ENCODE measurements at regions not wholly inside any gene's neighbourhood (a gene's known extent, or its start where the extent isn't known, plus 50 kb on each side); places are given as distances from the start of the nearest gene placed in this dataset.
"Not testable (repeated sequence)": the region's sequence is repeated elsewhere in the genome, so short reads cannot be mapped to it uniquely, and the experiment has no call there.

DNA sequence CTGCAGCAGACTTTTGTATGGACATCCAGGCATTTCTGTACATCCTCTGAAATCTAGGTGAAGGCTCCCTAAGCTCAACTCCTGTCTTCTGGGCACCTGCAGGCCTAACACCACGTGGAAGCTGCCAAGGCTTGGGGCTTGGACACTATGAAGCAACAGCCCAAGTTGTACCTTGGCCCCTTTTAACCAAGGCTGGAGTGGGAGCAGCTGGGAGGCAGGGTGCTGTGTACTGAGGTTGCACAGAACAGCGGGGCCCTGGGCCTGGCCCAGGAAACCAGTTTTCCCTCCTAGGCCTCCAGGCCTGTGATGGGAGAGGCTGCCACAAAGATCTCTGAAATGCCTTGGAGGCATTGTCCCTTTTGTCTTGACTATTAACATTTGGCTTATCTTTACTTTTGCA, 214.4 kb upstream of the LRIG3 start:
- no peaks in the 10 kb centered on the region for H3K4me1 ChIP-seq (ENCODE audit: control insufficient read depth, insufficient read depth, low read length)
- no peak overlapping the region for H3K4me3 ChIP-seq (ENCODE audit: low read length)
- H3K9ac ChIP-seq (ENCODE audit: low read depth, low read length): no peak overlapping the region

DNA sequence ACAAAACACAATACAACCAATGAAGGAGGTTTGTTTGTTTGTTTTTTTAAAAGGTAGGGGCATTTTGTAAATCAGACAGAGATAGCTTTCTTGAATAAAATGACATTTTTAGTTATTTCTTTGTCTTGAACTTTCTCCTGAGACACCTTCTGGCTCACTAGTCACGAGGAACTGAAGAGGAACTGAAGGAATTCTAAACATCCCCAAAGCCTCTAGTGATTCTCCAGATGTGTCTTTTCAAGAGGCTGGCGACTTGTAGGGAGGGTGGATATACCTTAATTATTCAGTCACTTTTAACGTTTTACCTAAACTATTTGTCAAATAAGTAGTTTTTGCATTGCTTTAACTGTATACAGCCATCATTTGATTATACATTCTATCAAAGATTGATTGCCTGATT, 211.2 kb upstream of the LRIG3 start:
- Histone ChIP-seq H3K4me2 (ENCODE audit: low read length) (no peak overlapping the region), H3K9me3 (replicated peaks; ENCODE audit: low read length) (no peaks in the 10 kb centered on the region), H3K4me1 (ENCODE audit: control insufficient read depth, insufficient read depth, low read length) (no peaks in the 10 kb centered on the region), H3K27me3 (ENCODE audit: control insufficient read depth, insufficient read depth, low read length) (no peaks in the 10 kb centered on the region), H3K36me3 (ENCODE audit: insufficient read depth, low read length) (no peaks in the 10 kb centered on the region), H3K9ac (ENCODE audit: low read depth, low read length) (no peak overlapping the region), H3K4me3 (ENCODE audit: low read length) (no peak overlapping the region)

More for the DNA sequence above, 214.4 kb upstream of the LRIG3 start:
- Histone ChIP-seq H3K9me3 (replicated peaks; ENCODE audit: low read length) (no peaks in the 10 kb centered on the region), H3K4me2 (ENCODE audit: low read length) (no peak overlapping the region), H3K27me3 (ENCODE audit: control insufficient read depth, insufficient read depth, low read length) (no peaks in the 10 kb centered on the region), H3K36me3 (ENCODE audit: insufficient read depth, low read length) (no peaks in the 10 kb centered on the region)

DNA sequence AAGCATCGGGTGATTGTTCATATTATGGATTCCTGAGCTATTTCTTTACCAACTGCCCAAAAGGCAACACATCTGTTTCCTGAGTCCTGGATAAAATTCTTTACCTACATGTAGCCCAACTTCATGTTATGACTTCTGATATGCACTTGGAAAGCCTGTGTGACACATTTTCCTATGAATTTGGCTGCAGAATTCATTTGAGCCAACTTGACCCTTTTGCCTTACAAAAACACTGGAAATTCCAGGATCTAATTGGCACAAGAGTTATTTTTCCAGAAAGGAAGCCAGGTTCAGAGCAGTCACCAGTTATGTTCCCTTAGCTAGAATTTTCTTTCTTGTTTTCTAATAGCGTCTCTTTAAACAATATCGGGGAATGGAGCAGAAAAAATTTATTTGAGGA, 202.5 kb upstream of the LRIG3 start:
- Histone ChIP-seq H3K4me3 (ENCODE audit: low read length) (no peak overlapping the region), H3K4me1 (ENCODE audit: control insufficient read depth, insufficient read depth, low read length) (no peaks in the 10 kb centered on the region), H3K27me3 (ENCODE audit: control insufficient read depth, insufficient read depth, low read length) (no peaks in the 10 kb centered on the region), H3K36me3 (ENCODE audit: insufficient read depth, low read length) (no peaks in the 10 kb centered on the region), H3K9ac (ENCODE audit: low read depth, low read length) (no peak overlapping the region), H3K9me3 (replicated peaks; ENCODE audit: low read length) (no peaks in the 10 kb centered on the region), H3K4me2 (ENCODE audit: low read length) (no peak overlapping the region)

DNA sequence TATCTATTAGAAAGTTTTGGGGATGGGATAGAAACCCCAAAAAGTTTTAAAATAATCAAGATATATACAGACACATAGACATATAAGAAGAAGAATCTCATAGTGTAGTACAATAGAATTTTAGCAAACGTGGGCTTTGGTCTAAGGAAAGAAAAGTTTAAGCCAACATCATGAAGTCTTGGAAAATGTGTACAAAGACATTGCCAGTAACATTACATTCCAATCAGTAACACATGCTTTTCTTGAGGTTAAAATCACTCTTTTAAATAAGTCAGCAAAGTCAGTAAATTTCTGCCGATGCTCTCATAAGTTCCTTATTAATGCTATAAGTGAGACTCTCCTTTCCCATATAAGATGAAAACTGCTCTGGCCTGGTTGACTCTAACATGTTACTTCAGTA, 201.1 kb upstream of the LRIG3 start:
- Histone ChIP-seq H3K36me3 (ENCODE audit: insufficient read depth, low read length) (no peaks in the 10 kb centered on the region), H3K9me3 (replicated peaks; ENCODE audit: low read length) (no peaks in the 10 kb centered on the region), H3K9ac (ENCODE audit: low read depth, low read length) (no peak overlapping the region), H3K4me1 (ENCODE audit: control insufficient read depth, insufficient read depth, low read length) (no peaks in the 10 kb centered on the region), H3K4me2 (ENCODE audit: low read length) (no peak overlapping the region), H3K4me3 (ENCODE audit: low read length) (no peak overlapping the region), H3K27me3 (ENCODE audit: control insufficient read depth, insufficient read depth, low read length) (no peaks in the 10 kb centered on the region)

DNA sequence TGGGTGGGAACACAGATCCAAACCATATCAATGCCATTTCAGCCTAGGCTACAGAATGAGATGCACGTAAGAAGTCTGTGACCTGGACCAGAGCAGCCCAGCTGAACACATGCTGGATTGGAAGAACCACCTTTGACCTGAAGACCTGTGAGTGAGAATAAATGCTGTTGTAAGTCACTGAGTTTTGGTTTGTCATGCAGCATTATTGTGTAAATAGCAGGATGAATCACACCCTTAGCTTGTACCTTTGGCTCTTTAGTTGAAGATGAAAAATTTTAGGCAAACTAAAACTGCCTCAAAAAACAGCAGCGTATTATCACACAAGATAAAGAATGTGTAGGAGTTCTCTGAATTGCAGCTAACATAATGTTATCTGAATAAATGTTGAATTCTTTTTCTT, 199.4 kb upstream of the LRIG3 start:
- H3K9ac ChIP-seq (ENCODE audit: low read depth, low read length): no peak overlapping the region
- no peaks in the 10 kb centered on the region for H3K4me1 ChIP-seq (ENCODE audit: control insufficient read depth, insufficient read depth, low read length)
- no peaks in the 10 kb centered on the region for H3K27me3 ChIP-seq (ENCODE audit: control insufficient read depth, insufficient read depth, low read length)
- no peak overlapping the region for H3K4me3 ChIP-seq (ENCODE audit: low read length)
- H3K9me3 ChIP-seq (replicated peaks; ENCODE audit: low read length): no peaks in the 10 kb centered on the region
- H3K4me2 ChIP-seq (ENCODE audit: low read length): no peak overlapping the region
- no peaks in the 10 kb centered on the region for H3K36me3 ChIP-seq (ENCODE audit: insufficient read depth, low read length)

DNA sequence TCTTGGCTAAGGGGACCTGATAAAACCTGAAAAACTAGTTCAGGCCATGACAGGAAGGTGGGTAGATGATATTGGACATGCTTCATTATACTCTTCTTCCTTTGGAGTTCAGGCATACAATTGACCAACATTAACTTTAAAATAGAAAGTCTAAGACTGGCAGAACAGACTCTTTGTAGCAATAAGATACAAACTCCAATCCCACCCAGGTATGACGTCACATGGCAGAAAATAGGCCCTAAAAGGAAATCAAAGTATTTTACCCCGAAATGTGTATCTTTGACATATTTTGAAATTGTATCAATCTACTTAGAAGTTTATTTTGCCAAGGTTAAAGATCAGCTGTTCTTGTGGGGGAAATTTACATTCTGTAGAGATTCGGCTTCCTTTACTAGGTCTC, 198.1 kb upstream of the LRIG3 start:
- H3K27me3 ChIP-seq (ENCODE audit: control insufficient read depth, insufficient read depth, low read length): no peaks in the 10 kb centered on the region
- no peak overlapping the region for H3K9ac ChIP-seq (ENCODE audit: low read depth, low read length)
- no peak overlapping the region for H3K4me3 ChIP-seq (ENCODE audit: low read length)
- H3K4me2 ChIP-seq (ENCODE audit: low read length): no peak overlapping the region
- no peaks in the 10 kb centered on the region for H3K9me3 ChIP-seq (replicated peaks; ENCODE audit: low read length)
- H3K4me1 ChIP-seq (ENCODE audit: control insufficient read depth, insufficient read depth, low read length): no peaks in the 10 kb centered on the region
- H3K36me3 ChIP-seq (ENCODE audit: insufficient read depth, low read length): no peaks in the 10 kb centered on the region

DNA sequence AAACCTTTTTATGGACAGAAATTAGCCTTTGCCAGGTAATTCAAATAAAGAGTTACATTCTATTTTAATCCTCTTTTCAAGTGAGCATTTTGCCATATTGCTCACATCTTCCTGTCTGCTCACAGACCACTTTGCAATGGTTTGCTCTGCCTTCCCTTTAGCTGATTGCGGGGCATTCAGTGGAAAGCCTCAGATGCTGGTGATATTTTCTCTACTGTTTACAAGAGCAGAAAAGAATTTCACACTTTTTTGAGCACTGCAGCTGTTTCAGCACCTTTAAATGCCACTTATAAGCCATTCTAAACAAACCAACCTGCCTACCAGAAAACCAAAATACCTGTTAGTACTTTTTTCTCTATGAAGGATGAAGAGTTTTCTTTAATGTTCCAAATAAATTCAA, 195.7 kb upstream of the LRIG3 start:
- Histone ChIP-seq H3K9ac (ENCODE audit: low read depth, low read length) (no peak overlapping the region), H3K4me3 (ENCODE audit: low read length) (no peak overlapping the region), H3K27me3 (ENCODE audit: control insufficient read depth, insufficient read depth, low read length) (no peaks in the 10 kb centered on the region), H3K4me1 (ENCODE audit: control insufficient read depth, insufficient read depth, low read length) (no peaks in the 10 kb centered on the region), H3K36me3 (ENCODE audit: insufficient read depth, low read length) (no peaks in the 10 kb centered on the region), H3K4me2 (ENCODE audit: low read length) (no peak overlapping the region), H3K9me3 (replicated peaks; ENCODE audit: low read length) (no peaks in the 10 kb centered on the region)

DNA sequence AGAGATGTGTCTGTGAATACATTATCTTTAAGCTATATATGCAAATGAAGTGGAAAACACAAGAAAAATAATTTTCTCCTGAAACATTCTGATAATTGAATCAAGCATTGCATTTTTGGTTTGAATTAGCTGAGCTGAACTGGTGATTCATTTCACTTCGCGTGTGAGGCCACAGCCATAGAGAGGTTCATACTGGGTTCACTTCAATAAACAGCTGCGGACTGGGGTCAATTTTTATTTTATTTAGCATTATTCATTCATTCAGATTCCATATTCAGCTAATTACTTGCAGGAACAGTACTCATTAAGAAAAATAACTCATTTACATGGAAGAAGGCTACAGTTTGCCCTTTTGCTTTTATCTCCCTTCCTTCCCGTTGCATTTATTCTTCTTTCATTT, 195.2 kb upstream of the LRIG3 start:
- Histone ChIP-seq H3K9ac (ENCODE audit: low read depth, low read length) (no peak overlapping the region), H3K27me3 (ENCODE audit: control insufficient read depth, insufficient read depth, low read length) (no peaks in the 10 kb centered on the region), H3K4me2 (ENCODE audit: low read length) (no peak overlapping the region), H3K4me3 (ENCODE audit: low read length) (no peak overlapping the region), H3K9me3 (replicated peaks; ENCODE audit: low read length) (no peaks in the 10 kb centered on the region), H3K4me1 (ENCODE audit: control insufficient read depth, insufficient read depth, low read length) (no peaks in the 10 kb centered on the region), H3K36me3 (ENCODE audit: insufficient read depth, low read length) (no peaks in the 10 kb centered on the region)

DNA sequence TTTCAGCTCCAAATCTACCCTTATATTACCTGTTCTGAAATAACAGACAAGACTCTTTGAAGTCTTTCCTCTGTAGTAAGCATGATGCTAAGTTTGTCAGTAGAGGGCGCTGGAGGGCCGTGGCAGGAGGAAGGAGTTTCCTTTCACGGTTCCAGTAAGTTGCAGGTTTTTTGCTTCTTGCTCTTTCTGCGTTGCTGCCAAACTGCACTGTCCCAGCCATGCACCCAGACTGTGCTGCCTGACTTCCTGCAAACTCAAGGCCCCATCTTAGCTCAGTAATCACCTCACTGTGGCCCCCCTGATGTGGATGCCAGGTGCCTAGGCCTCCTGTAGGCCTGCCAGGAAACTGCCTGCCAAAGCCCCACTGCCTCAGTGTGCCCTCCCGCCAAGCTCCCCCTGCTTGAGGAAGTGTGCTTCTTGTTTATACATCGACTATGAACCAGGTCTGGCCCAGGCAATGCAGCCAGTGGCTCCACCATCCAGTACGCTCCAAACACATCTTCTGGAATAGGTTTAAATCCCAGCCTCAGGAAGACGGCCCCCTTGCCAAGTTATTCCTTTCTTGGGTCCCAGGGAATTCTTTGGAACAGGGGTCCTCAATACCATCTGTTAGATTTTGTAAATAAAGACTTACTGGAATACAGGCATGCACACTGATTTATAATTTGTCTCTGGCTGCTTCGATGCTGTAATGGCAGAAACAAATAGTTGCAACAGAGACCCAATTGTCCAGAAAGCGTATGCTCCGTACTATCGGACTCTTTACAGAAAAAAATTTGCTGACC, 193.7 kb upstream of the LRIG3 start:
- H3K9ac ChIP-seq (ENCODE audit: low read depth, low read length): no peak overlapping the region
- no peaks in the 10 kb centered on the region for H3K9me3 ChIP-seq (replicated peaks; ENCODE audit: low read length)
- no peak overlapping the region for H3K4me2 ChIP-seq (ENCODE audit: low read length)

DNA sequence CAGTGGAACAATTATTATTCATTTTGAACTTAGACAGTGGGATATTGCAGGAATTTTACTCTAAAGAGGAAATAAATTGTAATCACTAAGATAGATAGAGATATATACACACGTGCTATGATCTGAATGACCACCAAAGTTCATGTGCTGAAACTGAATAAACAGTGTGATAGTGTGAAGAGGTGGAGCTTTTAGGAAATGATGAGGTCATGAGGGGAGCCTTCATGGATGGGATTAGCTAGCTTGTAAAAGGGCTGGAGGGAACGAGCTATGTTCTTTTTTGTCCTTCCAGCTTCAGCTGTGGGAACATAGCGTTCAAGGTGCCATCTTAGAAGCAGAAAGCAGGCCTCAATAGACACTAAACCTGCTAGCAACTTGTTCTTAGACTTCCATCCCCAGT, 191.5 kb upstream of the LRIG3 start:
- no peaks in the 10 kb centered on the region for H3K36me3 ChIP-seq (ENCODE audit: insufficient read depth, low read length)
- H3K4me2 ChIP-seq (ENCODE audit: low read length): no peak overlapping the region
- no peak overlapping the region for H3K4me3 ChIP-seq (ENCODE audit: low read length)
- no peak overlapping the region for H3K9ac ChIP-seq (ENCODE audit: low read depth, low read length)
- H3K9me3 ChIP-seq (replicated peaks; ENCODE audit: low read length): no peaks in the 10 kb centered on the region
- no peaks in the 10 kb centered on the region for H3K4me1 ChIP-seq (ENCODE audit: control insufficient read depth, insufficient read depth, low read length)
- no peaks in the 10 kb centered on the region for H3K27me3 ChIP-seq (ENCODE audit: control insufficient read depth, insufficient read depth, low read length)

More for the DNA sequence above, 193.7 kb upstream of the LRIG3 start:
- Histone ChIP-seq H3K4me1 (ENCODE audit: control insufficient read depth, insufficient read depth, low read length) (no peaks in the 10 kb centered on the region), H3K4me3 (ENCODE audit: low read length) (no peak overlapping the region), H3K27me3 (ENCODE audit: control insufficient read depth, insufficient read depth, low read length) (no peaks in the 10 kb centered on the region), H3K36me3 (ENCODE audit: insufficient read depth, low read length) (no peaks in the 10 kb centered on the region)

DNA sequence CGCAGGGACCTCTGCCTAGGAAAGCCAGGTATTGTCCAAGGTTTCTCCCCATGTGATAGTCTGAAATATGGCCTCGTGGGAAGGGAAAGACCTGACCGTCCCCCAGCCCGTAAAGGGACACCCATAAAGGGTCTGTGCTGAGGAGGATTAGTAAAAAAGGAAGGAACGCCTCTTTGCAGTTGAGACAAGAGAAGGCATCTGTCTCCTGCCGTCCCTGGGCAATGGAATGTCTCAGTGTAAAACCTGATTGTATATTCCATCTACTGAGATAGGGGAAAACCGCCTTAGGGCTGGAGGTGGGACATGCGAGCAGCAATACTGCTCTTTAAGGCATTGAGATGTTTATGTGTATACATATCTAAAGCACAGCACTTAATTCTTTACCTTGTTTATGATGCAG, 188.2 kb upstream of the LRIG3 start:
- H3K9me3 ChIP-seq (replicated peaks; ENCODE audit: low read length); H3K9ac ChIP-seq (ENCODE audit: low read depth, low read length); H3K36me3 ChIP-seq (ENCODE audit: insufficient read depth, low read length); H3K4me1 ChIP-seq (ENCODE audit: control insufficient read depth, insufficient read depth, low read length); H3K4me2 ChIP-seq (ENCODE audit: low read length); H3K27me3 ChIP-seq (ENCODE audit: control insufficient read depth, insufficient read depth, low read length); H3K4me3 ChIP-seq (ENCODE audit: low read length): not testable (repeated sequence)

DNA sequence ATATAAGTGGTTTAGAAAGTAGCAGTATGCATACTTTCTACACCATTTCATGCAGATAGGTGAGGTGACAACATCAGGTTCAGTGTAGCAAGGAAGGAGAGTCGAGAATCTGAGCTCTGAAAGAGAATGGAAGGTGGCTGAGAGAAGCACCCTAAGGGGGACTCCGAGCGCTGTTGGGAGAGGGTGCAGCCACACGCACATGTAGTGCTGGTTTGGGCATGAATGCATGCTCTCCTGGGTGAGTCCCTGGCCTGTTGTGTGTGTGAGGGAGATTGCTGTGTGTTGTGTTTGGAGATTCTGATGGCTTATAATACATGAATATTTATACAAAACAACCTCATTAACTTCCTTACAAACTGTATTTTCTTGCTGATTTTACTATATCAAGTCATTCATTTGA, 180.3 kb upstream of the LRIG3 start:
- Histone ChIP-seq H3K9ac (ENCODE audit: low read depth, low read length) (no peak overlapping the region), H3K4me3 (ENCODE audit: low read length) (no peak overlapping the region), H3K36me3 (ENCODE audit: insufficient read depth, low read length) (no peaks in the 10 kb centered on the region), H3K4me2 (ENCODE audit: low read length) (no peak overlapping the region), H3K4me1 (ENCODE audit: control insufficient read depth, insufficient read depth, low read length) (no peaks in the 10 kb centered on the region), H3K27me3 (ENCODE audit: control insufficient read depth, insufficient read depth, low read length) (no peaks in the 10 kb centered on the region), H3K9me3 (replicated peaks; ENCODE audit: low read length) (no peaks in the 10 kb centered on the region)

All from skeletal muscle satellite cell (primary cell).